ENCODE measurements at regions not wholly inside any gene's neighbourhood (a gene's known extent, or its start where the extent isn't known, plus 50 kb on each side); places are given as distances from the start of the nearest gene placed in this dataset.

- H3K36me3 ChIP-seq (ENCODE audit: control insufficient read depth in 2 of 2, extremely low read depth in 1 of 2, insufficient read depth in 2 of 2, low read length in 2 of 2), result no peaks in the 10 kb centered on the region
- no peaks in the 10 kb centered on the region for H3K79me2 ChIP-seq (ENCODE audit: control insufficient read depth, insufficient read depth, low read length)
- POLR2A ChIA-PET, result no interaction called here
- H3K4me3 ChIP-seq (replicated peaks in 1 of 3; ENCODE audit: insufficient read depth in 1 of 3, low read depth in 1 of 3, low read length in 3 of 3), result no peak overlapping the region
- dilution Hi-C loops (cut with MboI; ENCODE audit: extremely low pct_ligation_motif_present, low sequenced_read_pairs), result no loop called here
- FAIRE-seq, result no peak
- DNase-seq (ENCODE audit: low read depth, low spot score), result no peak
- no peak overlapping the region for H3K4me2 ChIP-seq (ENCODE audit: insufficient read depth, low read length)
- TF ChIP-seq MYC (IDR thresholded peaks at IDR 0.05; ENCODE audit: low read depth, low read length) (no peak), MAX (IDR thresholded peaks at IDR 0.05; ENCODE audit: insufficient read depth, insufficient read length) (no peak), CTCF (IDR thresholded peaks at IDR 0.05; ENCODE audit: extremely low read depth in 1 of 2, insufficient read depth in 1 of 2, low read depth in 1 of 2, low read length in 2 of 2) (no peak), EZH2 (IDR thresholded peaks at IDR 0.05; ENCODE audit: borderline replicate concordance, low read depth, low read length, severe bottlenecking) (no peak), GATA2 (IDR thresholded peaks at IDR 0.05; ENCODE audit: insufficient read depth, insufficient read length, low read depth, low read length) (no peak)
- H3K27ac ChIP-seq (ENCODE audit: insufficient read depth, low read depth, low read length), result no peak overlapping the region
- no peaks in the 10 kb centered on the region for H4K20me1 ChIP-seq (replicated peaks; ENCODE audit: control insufficient read depth, extremely low read depth, insufficient read depth, low read length)
- no peaks in the 10 kb centered on the region for H3K27me3 ChIP-seq (ENCODE audit: control insufficient read depth in 2 of 2, insufficient read depth in 2 of 2, low read length in 2 of 2)
- CTCF ChIA-PET, result no interaction called here
- intact Hi-C loops (cut with micrococcal nuclease), result no loop called here
- no peaks in the 10 kb centered on the region for H3K4me1 ChIP-seq (ENCODE audit: control insufficient read depth, extremely low read depth, insufficient read depth, low read length)
- H3K9ac ChIP-seq (replicated peaks; ENCODE audit: extremely low read depth, insufficient read depth, low read length), result no peak overlapping the region
- no peak overlapping the region for H2AFZ ChIP-seq (ENCODE audit: low read depth, low read length)
- H3K9me1 ChIP-seq (replicated peaks; ENCODE audit: control insufficient read depth, extremely low read depth, insufficient read depth, low read length), result no peaks in the 10 kb centered on the region
- no TSS peak for BruUV-seq (replicated peaks)
- no peaks in the 10 kb centered on the region for H3K9me3 ChIP-seq (replicated peaks; ENCODE audit: control insufficient read depth, insufficient read depth, low read length)
Measured at GRCh38 chr20:26135325-26136110, 438.9 kb upstream of the ZNF337 start.
